HepG2 (cell line): ENCODE measurements at regions not wholly inside any gene's neighbourhood (a gene's known extent, or its start where the extent isn't known, plus 50 kb on each side); places are given as distances from the start of the nearest gene placed in this dataset.
A peak's percentile ranks its signal among the peaks of the same experiment; 100 is the strongest.

ENCODE experiments used
- ATAC-seq: fragments of 200-7000 bp; cut with Tn5 transposase; 3 replicates; pipeline ENCODE4 v1.9.1; 2020; ENCODE audit warnings: mild to moderate bottlenecking, moderate library complexity
- BruUV-seq: library from RNA; stranded (reverse); fragments of 400-500 nt; replicated peaks from 2 replicates; lab custom pipeline; 2021; lab: Mats Ljungman, UMichigan
- CTCF ChIA-PET: fragments of 300-600 bp; formaldehyde crosslinking; extraction: SDS; loops from one replicate; lab custom pipeline; 2021; ENCODE audit warnings: low total read pairs, inconsistent platforms, low intra/inter-chr PET ratio; lab: Yijun Ruan, JAX
- POLR2A ChIA-PET: fragments of 350-600 bp; sonication (Branson Sonifier 250); formaldehyde crosslinking; loops from one replicate; lab custom pipeline; 2020; ENCODE audit warnings: antibody characterized with exemption, inconsistent platforms; lab: Yijun Ruan, JAX
- DNase-seq: peaks from one replicate; pipeline ENCODE4 v3.0.0-alpha.2; 2015; ENCODE audit warnings: low spot score
- FAIRE-seq: peaks from 3 replicates; lab custom pipeline; 2011; peaks lifted over from hg19 to GRCh38; lab: Jason Lieb, UNC
- H2AFZ ChIP-seq: one replicate; pipeline ENCODE4 v1.6.1; 2011; ENCODE audit warnings: low read length, inconsistent platforms
- H3K27ac ChIP-seq: fragments of 300-600 bp; 3 replicates; pipeline ENCODE4 v1.8.0; 2011; ENCODE audit warnings: mixed run types, mild to moderate bottlenecking, mixed read lengths, low read length, inconsistent platforms; ENCODE audit not compliant: insufficient read depth; ENCODE audit errors: extremely low read length
- H3K27me3 ChIP-seq, 2 experiments: fragments of 200-600 bp in 1 of 2; 2 replicates in 1 of 2; 3 replicates in 1 of 2; pipeline versions ENCODE4 v1.6.0 to v1.8.0; 2011; ENCODE audit warnings: low read length in 2 of 2, mild to moderate bottlenecking in 2 of 2, moderate library complexity in 2 of 2, inconsistent platforms in 1 of 2; ENCODE audit not compliant: insufficient read depth in 2 of 2, control insufficient read depth in 1 of 2
- H3K36me3 ChIP-seq, 2 experiments: fragments of 200-600 bp in 1 of 2; replicated peaks in 1 of 2; 2 replicates in 1 of 2; 3 replicates in 1 of 2; pipeline versions ENCODE4 v1.5.1 to v1.8.0; 2011; ENCODE audit warnings: low read length in 2 of 2, inconsistent platforms in 1 of 2; ENCODE audit not compliant: insufficient read depth in 2 of 2, control insufficient read depth in 1 of 2
- H3K4me1 ChIP-seq: 2 replicates; pipeline ENCODE4 v1.5.1; 2012; ENCODE audit warnings: low read length, inconsistent platforms; ENCODE audit not compliant: insufficient read depth
- H3K4me2 ChIP-seq: 2 replicates; pipeline ENCODE4 v1.6.0; 2011; ENCODE audit warnings: low read depth, low read length, inconsistent platforms
- H3K4me3 ChIP-seq, 3 experiments: fragments of 200-600 bp in 1 of 3; sonication (generic), shearing (Covaris generic) in 1 of 3; replicated peaks in 1 of 3; 2 replicates each; pipeline ENCODE4 v1.5.1; 2011 to 2016; ENCODE audit warnings: low read length in 3 of 3, inconsistent platforms in 2 of 3, low read depth in 2 of 3, mild to moderate bottlenecking in 2 of 3, control low read depth in 1 of 3, mixed read lengths in 1 of 3; ENCODE audit not compliant: insufficient read depth in 1 of 3
- H3K79me2 ChIP-seq: one replicate; pipeline ENCODE4 v1.6.1; 2011; ENCODE audit warnings: low read length, inconsistent platforms; ENCODE audit not compliant: insufficient read depth
- H3K9ac ChIP-seq: 2 replicates; pipeline ENCODE4 v1.6.0; 2011; ENCODE audit warnings: mild to moderate bottlenecking, low read depth, low read length, inconsistent platforms; ENCODE audit not compliant: insufficient read depth
- H3K9me3 ChIP-seq: 2 replicates; pipeline ENCODE4 v1.5.1; 2012; ENCODE audit warnings: mild to moderate bottlenecking, low read length
- H4K20me1 ChIP-seq: 2 replicates; pipeline ENCODE4 v1.6.0; 2011; ENCODE audit warnings: inconsistent platforms, mild to moderate bottlenecking, low read length, moderate library complexity; ENCODE audit not compliant: insufficient read depth
- HOMEZ ChIP-seq: IDR thresholded peaks from 2 replicates; pipeline ENCODE4 v1.6.1; 2016; ENCODE audit warnings: low read depth
- KLF16 ChIP-seq, 2 experiments: sonication (generic) in 1 of 2; formaldehyde crosslinking in 1 of 2; IDR thresholded peaks; 2 replicates each; pipeline versions ENCODE4 v1.6.1 to v1.8.0; 2016 to 2023; ENCODE audit warnings: missing genetic modification reagents in 2 of 2, missing compliant biosample characterization in 1 of 2
- NFKBIZ ChIP-seq: IDR thresholded peaks from 2 replicates; pipeline ENCODE4 v1.6.1; 2018; ENCODE audit warnings: missing genetic modification reagents, missing compliant biosample characterization
- ZBTB40 ChIP-seq, 2 experiments: fragments of 450-650 bp in 1 of 2; sonication (generic) in 1 of 2; formaldehyde crosslinking in 1 of 2; IDR thresholded peaks; 2 replicates each; pipeline versions ENCODE4 v1.6.1 to v1.8.0; 2016 to 2022; ENCODE audit warnings: antibody characterized with exemption in 1 of 2, mild to moderate bottlenecking in 1 of 2, missing genetic modification reagents in 1 of 2
- ZNF597 ChIP-seq: sonication (generic); formaldehyde crosslinking; IDR thresholded peaks from 2 replicates; pipeline ENCODE4 v1.5.0; 2020; ENCODE audit warnings: missing genetic modification reagents
- ZNF75D ChIP-seq: sonication (generic); formaldehyde crosslinking; IDR thresholded peaks from 2 replicates; pipeline ENCODE4 v1.8.1; 2023; ENCODE audit warnings: missing genetic modification reagents, mild to moderate bottlenecking, borderline replicate concordance
- WGBS: methylation state at CpG from one replicate; pipeline ENCODE4 v1.1.6; 2017; ENCODE audit warnings: low lambda C conversion rate; 5-methylcytosine and 5-hydroxymethylcytosine counted together
- in situ Hi-C: cut with HindIII; loops from 2 replicates; pipeline ENCODE4 v1.10.0; 2017; ENCODE audit warnings: low pct_unique_long_range_greater_than_20kb; ENCODE audit not compliant: extremely low pct_ligation_motif_present
- intact Hi-C: fragments of 100-400 bp; cut with micrococcal nuclease; formaldehyde crosslinking; loops from one replicate; pipeline ENCODE4 v1.10.0; 2022; ENCODE audit not compliant: unreplicated experiment

- ATAC-seq = peak; percentile 31; the same call in 1 of the 3 replicates
- no peaks in the 10 kb centered on the region for H3K9me3 ChIP-seq
- no peak overlapping the region; the same call in 1 of the 2 replicates for H3K4me2 ChIP-seq
- H3K27ac ChIP-seq = no peak overlapping the region
- H3K36me3 ChIP-seq = no peaks in the 10 kb centered on the region
- peaks cover 0 to 11% of the 10 kb centered on the region in 2 experiments; a peak in 1 of 5 replicates for H3K27me3 ChIP-seq
- no peak for DNase-seq
- no peak overlapping the region for H2AFZ ChIP-seq
- no peaks in the 10 kb centered on the region for H3K79me2 ChIP-seq
- in situ Hi-C loops (no loop called here), intact Hi-C loops (no loop called here)
- ChIA-PET CTCF (no interaction called here), POLR2A (no interaction called here)
- H3K4me3 ChIP-seq = no peak overlapping the region
- no TSS peak for BruUV-seq
- 65% methylated on average over 4 of the region's 6 CpGs for WGBS
- no peaks in the 10 kb centered on the region for H4K20me1 ChIP-seq
- no peak for FAIRE-seq
- H3K9ac ChIP-seq = no peak overlapping the region
- peaks cover 13% of the 10 kb centered on the region; the same call in 1 of the 2 replicates for H3K4me1 ChIP-seq
- TF ChIP-seq KLF16 (CRISPR knock-in tag; IDR thresholded peaks at IDR 0.05) (no peak), HOMEZ (CRISPR knock-in tag) (no peak), ZNF75D (CRISPR knock-in tag) (no peak), ZBTB40 (IDR thresholded peaks at IDR 0.05) (no peak), ZBTB40 (CRISPR knock-in tag; IDR thresholded peaks at IDR 0.05) (no peak), ZNF597 (CRISPR knock-in tag) (no peak), NFKBIZ (CRISPR knock-in tag) (no peak)
These were observed 103.3 kb upstream of the RBPJ start for GRCh38 chr4:26217481-26217880.
